ENCODE measurements at regions not wholly inside any gene's neighbourhood (a gene's known extent, or its start where the extent isn't known, plus 50 kb on each side); places are given as distances from the start of the nearest gene placed in this dataset.
"Not testable (repeated sequence)": the region's sequence is repeated elsewhere in the genome, so short reads cannot be mapped to it uniquely, and the experiment has no call there.

- H3K27me3 ChIP-seq: no peaks in the 10 kb centered on the region
- no peaks in the 10 kb centered on the region for H3K36me3 ChIP-seq
- no peak overlapping the region for H3K4me3 ChIP-seq (ENCODE audit: low read depth, low read length)
- no peak for DNase-seq
- H3K4me1 ChIP-seq: peaks cover 4% of the 10 kb centered on the region; the same call in 1 of the 2 replicates
- H3K9me3 ChIP-seq: no peaks in the 10 kb centered on the region
- TF ChIP-seq CTCF (IDR thresholded peaks at IDR 0.05; ENCODE audit: low read depth, low read length): no peak
Observed at GRCh38 chr3:178109691-178110090, 426.5 kb upstream of the KCNMB2 start.

- Histone ChIP-seq H3K9me3 (no peaks in the 10 kb centered on the region), H3K27me3 (no peaks in the 10 kb centered on the region), H3K36me3 (no peaks in the 10 kb centered on the region), H3K4me1 (peaks cover 7% of the 10 kb centered on the region), H3K4me3 (ENCODE audit: low read depth, low read length) (no peak overlapping the region)
- DNase-seq: no peak
- TF ChIP-seq CTCF (IDR thresholded peaks at IDR 0.05; ENCODE audit: low read depth, low read length): no peak
Observed at GRCh38 chr3:178112134-178112533, 424.1 kb upstream of the KCNMB2 start.

- H3K9me3 ChIP-seq; H3K27me3 ChIP-seq; H3K4me3 ChIP-seq (ENCODE audit: low read depth, low read length); DNase-seq; H3K36me3 ChIP-seq: not testable (repeated sequence)
- H3K4me1 ChIP-seq: peaks cover 11% of the 10 kb centered on the region
Observed at GRCh38 chr3:178112552-178112951, 423.7 kb upstream of the KCNMB2 start.

DNA sequence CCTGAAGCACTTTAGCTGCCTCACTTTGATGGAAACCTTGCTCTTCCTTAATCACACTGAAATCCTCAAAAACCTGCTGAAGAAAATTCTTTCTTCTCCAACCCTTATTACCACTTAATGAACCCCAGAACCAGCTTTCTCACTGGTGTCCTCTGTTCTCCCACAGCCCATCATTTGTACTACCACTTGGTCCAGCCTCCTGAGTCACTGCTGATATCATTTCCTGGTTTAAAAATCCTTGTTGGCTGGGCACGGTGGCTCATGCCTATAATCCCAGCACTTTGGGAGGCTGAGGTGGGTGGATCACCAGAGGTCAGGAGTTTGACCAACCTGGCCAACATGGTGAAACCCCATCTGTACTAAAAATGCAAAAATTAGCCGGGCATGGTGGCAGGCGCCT lies 418.6 kb upstream of the KCNMB2 start:
- no peak for TF ChIP-seq CTCF (IDR thresholded peaks at IDR 0.05; ENCODE audit: low read depth, low read length)
- H3K36me3 ChIP-seq: no peaks in the 10 kb centered on the region
- no peak overlapping the region for H3K4me3 ChIP-seq (ENCODE audit: low read depth, low read length)
- no peak for DNase-seq
- no peaks in the 10 kb centered on the region; the same call in none of the 2 replicates for H3K9me3 ChIP-seq
- H3K27me3 ChIP-seq: no peaks in the 10 kb centered on the region
- H3K4me1 ChIP-seq: peaks cover 9% of the 10 kb centered on the region

- H3K9me3 ChIP-seq; H3K4me3 ChIP-seq (ENCODE audit: low read depth, low read length); H3K36me3 ChIP-seq; H3K27me3 ChIP-seq; DNase-seq; H3K4me1 ChIP-seq: not testable (repeated sequence)
Observed at GRCh38 chr3:178119608-178120295, 416.5 kb upstream of the KCNMB2 start.

DNA sequence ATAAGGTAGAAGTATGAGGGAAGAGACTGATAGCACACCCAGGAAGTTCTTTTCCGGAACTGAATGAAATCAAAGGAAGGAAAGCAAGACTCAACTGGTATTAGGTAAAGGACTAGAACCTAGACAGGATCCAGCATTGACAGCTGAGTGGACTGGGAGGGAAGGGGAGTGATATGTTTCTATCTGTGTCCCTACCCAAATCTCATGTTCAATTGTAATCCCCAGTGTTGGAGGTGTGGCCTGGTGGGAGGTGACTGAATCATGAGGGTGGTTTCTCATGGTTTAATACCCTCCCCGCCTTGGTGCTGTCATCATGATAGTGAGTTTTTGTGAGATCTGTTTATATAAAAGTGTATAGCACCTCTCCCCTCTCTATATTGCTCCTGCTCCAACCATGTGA lies 415.9 kb upstream of the KCNMB2 start:
- DNase-seq: no peak
- no peaks in the 10 kb centered on the region for H3K36me3 ChIP-seq
- H3K4me3 ChIP-seq (ENCODE audit: low read depth, low read length): no peak overlapping the region
- no peaks in the 10 kb centered on the region; the same call in none of the 2 replicates for H3K9me3 ChIP-seq
- no peak for TF ChIP-seq CTCF (IDR thresholded peaks at IDR 0.05; ENCODE audit: low read depth, low read length)
- peaks cover 9% of the 10 kb centered on the region for H3K4me1 ChIP-seq
- no peaks in the 10 kb centered on the region for H3K27me3 ChIP-seq

DNA sequence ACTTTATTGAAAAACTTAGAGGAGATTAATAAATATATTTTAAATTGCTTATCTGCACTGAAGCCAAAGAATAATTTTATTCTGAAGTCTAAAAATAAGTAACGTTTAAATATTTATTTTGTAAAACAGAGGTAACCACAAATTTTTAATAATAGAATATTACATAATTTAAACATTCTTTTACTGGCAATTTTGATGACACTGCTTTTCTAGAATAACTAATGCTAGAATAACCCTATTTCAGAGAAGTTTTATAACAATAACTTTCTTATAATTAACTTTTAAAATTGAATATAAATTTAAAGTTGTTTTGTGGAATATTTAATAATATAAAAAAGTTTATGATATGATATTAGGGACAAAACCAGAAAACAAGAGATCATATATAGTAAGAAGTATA lies 409.6 kb upstream of the KCNMB2 start:
- no peak for DNase-seq
- no peaks in the 10 kb centered on the region for H3K36me3 ChIP-seq
- no peak overlapping the region for H3K4me3 ChIP-seq (ENCODE audit: low read depth, low read length)
- no peaks in the 10 kb centered on the region; the same call in 1 of the 2 replicates for H3K4me1 ChIP-seq
- TF ChIP-seq CTCF (IDR thresholded peaks at IDR 0.05; ENCODE audit: low read depth, low read length): no peak
- H3K9me3 ChIP-seq: no peaks in the 10 kb centered on the region
- no peaks in the 10 kb centered on the region for H3K27me3 ChIP-seq

All from BE2C (cell line).